GM18517 (cell line): ENCODE measurements at regions not wholly inside any gene's neighbourhood (a gene's known extent, or its start where the extent isn't known, plus 50 kb on each side); places are given as distances from the start of the nearest gene placed in this dataset.
"Not testable (repeated sequence)": the region's sequence is repeated elsewhere in the genome, so short reads cannot be mapped to it uniquely, and the experiment has no call there.

Experiments used
- ATAC-seq: cut with Tn5 transposase; IDR thresholded peaks from one replicate; pipeline ENCODE4 v1.9.1; 2021; ENCODE audit warnings: mild to moderate bottlenecking, moderate library complexity; ENCODE audit not compliant: unreplicated experiment

DNA sequence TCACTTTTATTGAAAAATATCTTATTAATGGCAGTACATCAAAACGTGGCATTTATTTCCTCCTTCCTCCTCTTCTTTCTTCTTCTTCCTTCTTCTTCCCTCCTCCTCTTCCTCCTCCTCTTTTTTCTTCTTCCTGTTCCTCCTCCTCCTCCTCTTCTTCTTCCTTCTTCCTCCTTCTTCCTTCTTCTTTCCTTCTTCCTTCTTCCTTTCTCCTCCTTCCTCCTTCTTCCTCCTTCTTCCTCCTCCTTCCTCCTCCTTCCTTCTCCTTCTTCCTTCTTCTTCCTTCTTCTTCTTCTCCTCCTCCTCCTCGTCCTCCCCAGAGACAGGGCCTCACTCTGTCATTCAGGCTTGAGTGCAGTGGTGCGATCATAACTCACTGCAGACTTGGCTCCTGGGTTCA lies 457.2 kb downstream of the AEBP2 start:
- ATAC-seq = no peak

DNA sequence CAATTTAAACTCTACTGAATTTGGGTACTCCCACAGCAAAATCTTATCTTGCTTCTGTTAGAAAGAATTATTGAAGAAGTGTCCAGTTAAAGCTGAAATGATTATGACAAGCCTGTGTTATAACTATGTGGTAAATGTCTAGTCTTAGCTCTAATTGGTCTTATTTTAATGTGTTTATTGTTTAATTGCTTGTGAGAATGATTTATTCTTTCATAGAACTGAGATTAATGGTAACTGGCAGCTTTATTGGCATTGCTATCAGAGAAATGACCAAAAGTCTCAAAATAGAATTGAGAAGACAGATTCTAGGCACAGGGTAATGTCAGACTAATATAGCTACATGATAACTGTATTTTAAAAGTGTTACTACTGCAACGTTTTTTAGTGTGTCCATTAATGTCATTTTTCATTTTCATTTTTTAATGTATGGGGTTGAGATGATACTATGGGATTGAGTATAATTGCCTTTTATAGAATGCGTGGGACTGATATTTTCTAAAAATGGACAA lies 458.7 kb downstream of the AEBP2 start:
- ATAC-seq = no peak

DNA sequence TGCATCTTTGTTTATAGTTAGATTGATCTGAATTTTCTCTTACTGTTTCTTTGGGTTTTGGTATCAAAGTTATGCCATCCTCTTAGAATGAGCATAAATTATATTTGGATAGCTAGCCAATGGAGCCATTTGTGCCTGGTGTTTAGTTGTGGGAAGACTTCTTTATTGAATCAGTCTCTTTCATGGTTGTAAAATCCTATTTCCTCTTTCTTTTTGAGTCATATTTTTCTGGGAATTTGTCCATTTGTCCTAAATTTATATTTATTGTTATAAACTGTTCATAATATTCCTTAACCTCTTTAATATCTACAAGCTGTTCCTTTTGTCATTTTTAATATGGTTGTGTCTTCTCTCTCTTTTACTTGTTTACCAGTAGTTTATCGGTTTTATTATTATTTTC lies 462.5 kb downstream of the AEBP2 start:
- no peak for ATAC-seq

DNA sequence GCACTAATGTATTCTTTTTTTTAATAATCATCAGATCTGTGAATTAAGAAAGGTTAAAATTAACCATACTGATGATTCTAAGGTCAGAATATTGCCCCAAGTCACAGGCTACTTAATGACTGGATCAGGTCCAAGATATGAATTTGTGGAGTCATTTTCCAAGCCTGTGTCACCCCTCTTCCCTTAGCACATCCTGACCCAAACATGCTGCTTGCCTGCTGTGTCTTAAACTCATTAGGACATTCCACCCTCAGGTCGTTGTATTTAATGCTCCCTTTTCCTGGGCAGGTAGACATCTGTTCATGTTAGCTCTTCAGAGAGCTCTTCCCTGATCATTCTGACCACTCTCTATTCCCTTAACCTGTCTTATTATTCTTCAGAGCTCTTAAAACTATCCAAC lies 463.5 kb upstream of the PDE3A start:
- ATAC-seq = no peak

DNA sequence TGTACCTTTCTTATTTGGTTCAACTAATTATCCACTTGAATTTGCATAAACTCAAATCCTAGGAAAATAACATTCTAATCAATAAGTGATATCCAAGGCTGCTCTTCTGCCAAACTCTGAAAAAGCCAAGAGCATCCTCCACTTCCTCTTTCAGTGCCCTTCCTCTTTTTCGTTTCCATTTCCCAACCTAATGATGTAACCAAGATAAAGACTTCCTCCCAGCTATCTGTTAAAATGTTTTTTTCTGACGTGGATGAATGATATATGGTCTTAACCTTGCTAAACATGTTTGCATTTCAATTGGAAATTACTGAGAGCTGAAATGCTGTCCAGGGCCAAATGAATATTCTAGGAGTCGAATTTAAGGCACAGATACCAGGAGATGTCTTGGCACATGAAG lies 459.5 kb upstream of the PDE3A start:
- no peak for ATAC-seq

DNA sequence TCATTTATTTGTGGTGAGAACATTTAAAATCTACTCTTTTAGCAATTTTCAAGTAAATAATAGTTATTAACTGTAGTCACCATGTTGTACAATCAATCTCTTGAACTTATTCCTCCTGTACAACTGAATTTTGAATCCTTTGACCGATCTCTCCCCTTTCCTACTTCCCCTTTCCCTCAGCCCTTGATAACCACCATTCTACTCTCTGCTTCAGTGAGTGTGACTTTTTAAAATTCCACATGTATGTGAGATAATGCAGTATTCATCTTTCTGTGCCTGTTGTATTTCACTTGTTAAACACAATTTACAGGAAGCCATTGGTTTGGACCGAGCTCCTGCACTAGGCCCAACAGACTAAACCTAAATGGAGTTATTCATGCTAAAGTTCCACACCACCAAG lies 458.9 kb upstream of the PDE3A start:
- ATAC-seq = no peak

DNA sequence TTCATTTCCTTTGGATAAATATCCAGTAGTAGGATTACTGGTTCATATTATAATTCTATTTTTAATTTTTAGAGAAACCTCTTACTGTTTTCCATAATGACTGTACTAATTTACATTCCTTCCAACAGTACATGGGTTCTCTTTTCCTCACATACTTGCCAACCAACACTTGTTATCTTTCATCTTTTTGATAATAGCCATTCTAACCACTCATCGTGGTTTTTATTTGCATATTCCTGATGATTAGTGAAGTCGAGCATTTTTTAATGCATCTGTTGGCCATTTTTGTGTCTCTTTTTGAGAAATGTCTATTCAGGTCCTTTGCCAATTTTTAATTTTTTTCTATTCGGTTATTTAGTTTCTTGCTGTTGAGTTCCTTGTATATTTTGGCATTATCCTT lies 457.7 kb upstream of the PDE3A start:
- ATAC-seq = no peak

DNA sequence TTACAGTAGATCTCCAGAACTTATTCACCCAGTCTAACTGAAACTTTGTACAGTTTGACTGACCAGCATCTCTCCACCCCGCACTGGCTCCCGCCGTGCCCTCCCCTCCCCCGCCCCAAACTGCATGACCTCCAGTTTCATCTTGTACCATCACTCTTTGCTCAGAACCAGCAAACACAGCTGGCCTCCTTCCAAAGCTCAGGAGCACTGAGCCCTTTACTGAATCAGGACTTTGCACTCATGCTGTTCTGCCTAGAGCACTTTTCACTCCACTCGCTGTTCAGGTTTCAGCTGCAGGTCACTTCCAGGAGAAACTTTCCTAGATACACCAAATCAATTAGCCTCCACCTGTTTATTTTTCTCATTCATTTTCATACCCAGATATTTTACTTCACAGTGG lies 455.3 kb upstream of the PDE3A start:
- ATAC-seq = no peak

DNA sequence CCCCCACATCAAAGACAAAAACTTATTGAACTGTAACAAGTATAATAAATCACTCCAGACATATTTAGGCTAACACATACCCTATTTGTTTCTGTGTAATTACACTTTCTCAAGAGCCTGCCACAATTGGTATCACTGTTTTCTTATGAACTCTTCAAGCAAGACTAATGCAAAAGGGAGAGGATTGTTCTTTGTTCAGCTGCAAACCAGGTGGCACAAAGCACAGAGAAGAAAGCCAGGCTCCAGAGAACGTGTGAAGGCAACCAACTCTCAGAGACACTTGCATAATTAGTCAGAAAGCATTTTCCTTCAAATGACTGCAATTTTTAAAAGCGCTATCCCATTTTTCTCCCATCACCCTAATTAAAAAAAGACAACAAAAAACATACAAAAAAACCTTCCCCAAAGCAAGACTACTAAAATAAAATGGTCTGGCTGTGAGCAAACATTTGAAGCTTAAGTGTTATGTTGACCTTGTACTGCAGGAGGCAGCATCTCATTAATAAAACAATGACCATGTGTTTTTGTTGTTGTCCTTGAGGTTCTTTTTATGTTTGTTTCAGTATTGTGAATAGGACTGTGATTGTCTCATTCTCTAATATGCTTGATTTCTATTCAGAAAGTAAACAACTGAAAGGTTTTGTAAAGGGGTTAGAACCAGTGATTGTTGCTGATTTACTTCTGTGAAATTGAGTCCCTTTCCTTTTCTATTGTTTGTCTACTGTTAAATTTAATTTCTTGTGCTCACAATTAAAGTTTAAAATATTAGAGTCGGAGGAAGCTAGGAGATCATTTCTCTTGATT lies 452.7 kb upstream of the PDE3A start:
- ATAC-seq = no peak

DNA sequence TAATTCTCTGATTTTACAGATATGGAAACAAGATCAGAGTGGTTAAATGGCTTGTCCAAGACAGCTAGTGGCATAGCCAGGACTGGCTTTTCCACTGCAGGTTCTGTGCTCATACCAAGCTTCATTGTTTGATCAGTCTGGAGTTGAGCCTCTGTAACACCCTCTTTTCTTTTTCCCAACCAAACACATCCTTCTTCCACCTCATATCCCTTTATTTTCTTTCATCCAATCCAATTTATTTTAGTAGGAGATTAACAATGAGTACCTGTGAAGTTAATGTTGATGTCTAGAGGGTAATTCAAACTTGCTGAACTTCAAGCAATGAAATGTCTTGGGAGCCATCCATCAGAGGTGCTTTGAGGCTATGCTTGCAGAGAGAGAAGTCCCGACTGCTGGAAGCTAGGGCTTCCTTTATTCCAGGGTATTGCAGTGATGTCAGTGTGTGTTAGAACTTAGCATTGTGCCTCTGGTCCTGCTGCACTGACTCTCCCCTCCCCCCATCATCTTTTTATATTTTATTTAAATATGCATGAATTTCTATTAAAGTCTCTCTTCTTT lies 452.1 kb upstream of the PDE3A start:
- no peak for ATAC-seq

DNA sequence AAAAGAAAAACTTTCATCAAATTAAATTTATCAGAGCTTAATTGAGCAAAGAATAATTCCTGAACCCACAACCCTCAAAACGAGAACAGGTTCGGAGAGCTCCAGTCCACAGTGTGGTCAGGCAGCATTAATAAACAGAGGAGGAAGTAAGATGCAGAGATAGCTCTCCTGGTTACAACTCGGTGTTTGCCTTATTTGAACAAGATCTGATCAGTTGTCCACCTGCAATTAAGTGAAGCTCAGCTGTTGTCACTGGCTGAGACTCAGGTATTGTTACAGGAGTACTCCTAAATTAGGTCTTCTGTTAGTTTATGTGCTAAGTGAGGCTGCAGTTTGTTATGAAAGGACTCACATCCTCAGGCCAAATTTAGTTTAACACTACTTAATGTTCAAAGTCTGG lies 451.4 kb upstream of the PDE3A start:
- no peak for ATAC-seq

DNA sequence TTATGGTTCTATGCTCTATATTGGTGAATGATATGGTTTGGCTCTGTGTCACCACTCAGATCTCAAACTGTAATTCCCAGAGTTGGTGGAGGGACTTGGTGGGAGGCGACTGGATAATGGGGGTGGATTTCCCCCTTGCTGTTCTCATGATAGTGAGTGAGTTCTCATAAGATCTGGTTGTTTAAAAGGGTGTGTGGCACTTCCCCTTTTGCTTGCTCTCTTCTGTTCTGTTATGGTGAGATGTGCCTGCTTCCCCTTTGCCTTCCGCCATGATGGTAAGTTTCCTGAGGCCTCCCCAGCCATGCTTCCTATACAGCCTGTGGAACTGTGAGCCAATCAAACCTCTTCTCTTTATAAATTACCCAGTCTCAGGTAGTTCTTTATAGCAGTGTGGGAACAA lies 446.6 kb upstream of the PDE3A start:
- ATAC-seq = not testable (repeated sequence)

DNA sequence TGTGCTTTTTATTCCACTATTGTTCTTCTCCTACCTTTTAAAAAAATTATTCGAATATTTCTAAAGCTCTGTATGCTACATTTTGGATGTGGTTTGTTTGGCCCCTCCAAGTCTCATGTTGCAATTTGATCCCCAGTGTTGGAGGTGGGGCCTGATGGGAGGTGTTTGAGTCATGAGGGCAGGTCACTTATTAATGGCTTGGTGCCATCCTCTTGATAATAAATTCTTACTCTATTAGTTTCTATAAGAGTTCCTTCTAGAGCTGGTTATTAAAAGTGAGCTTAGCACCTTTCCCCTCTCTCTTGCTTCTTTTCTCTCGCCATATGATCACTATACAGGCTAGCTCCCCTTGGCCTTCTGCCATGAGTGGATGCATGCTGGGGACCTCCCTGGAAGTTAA lies 445.6 kb upstream of the PDE3A start:
- ATAC-seq = no peak

DNA sequence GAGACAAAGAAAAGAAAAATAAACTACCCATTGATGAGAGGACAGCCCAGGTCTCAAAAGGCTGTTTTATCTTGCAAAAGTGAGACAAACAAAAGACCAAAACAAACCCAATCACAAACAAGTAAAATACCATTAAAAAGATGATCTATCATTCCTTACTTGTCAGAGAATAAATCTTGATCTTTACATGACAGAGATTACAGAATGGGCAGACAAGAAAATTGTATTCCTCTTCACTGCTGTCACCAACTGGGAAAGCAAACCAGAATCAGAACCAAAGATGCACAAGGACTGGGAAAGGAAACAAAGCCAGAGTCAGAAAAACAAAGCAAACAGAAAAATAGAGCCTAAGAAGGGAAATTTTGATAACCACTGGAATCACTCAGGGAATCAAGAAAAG lies 444.0 kb upstream of the PDE3A start:
- no peak for ATAC-seq

DNA sequence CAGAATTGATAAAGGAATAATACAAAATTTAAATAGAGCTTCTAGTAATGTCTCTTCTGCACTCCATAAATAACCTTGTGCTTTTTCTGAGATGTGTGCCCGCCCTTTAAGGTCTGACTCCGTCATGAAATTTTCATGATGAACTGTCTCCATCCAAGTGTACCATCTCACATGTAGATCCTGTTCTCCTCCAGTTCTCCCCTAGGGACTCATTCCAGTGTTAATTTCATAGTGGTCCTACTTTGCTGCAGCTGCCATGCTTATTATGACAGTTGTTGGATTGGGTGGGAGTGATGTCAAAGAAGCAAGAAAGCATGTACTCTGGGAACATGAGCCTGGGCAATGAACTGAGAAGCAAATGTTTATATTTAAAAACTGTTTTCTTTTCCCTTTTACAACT lies 442.5 kb upstream of the PDE3A start:
- no peak for ATAC-seq

DNA sequence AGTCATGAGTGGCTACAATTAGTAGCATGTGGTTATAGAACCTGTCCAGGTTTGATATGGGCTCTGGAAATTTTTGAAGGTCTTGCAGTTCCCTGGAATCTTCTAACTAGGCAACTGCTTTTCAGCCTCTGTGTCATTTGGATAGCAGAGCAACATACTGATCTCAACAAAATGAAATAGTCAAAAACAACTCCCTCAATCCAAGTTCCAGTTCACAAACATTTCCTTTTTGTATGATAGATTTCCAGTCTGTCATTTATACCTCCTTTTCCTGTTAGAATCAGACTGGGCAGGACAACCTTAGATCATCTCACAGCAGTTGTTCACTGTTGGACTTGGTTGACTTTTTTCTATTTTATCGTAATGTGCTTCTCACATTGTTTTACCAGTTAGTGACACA lies 442.1 kb upstream of the PDE3A start:
- no peak for ATAC-seq

DNA sequence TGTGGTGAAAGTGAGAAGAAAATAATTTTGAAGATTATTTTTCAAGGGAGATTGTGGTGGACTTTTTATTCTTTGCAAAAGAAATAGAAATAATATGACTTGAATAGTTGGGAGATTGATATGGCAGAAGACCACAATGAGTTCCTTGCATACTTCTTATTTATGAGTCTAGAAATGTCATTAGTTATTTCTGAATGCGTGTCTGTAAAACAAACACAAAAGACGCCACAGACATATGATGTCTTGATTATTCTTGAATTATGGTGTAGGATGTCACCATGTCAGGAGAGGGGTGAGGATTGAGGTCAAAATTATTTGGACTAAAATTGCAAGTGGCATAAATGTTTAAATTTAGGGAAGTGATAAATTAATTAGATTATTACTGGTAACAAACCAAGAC lies 440.7 kb upstream of the PDE3A start:
- ATAC-seq = no peak

DNA sequence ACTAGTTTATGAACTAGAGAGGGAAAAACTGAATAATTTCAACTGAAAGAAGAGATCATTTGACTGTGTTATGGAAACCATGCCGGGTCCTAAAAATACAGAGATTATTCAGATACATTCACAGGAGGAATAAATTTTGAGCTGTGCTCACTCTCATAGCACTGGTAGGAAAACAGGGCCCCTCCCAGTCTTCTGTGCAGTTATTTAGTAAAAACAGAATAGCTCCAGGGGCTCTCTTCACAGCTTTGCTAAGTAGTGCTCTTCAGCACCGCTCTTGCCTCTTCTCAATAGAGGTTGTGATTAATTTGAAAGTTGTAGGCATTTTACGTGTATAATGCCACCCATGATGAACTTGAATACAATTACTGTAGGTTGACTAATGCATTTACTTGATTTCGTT lies 435.9 kb upstream of the PDE3A start:
- ATAC-seq = no peak

DNA sequence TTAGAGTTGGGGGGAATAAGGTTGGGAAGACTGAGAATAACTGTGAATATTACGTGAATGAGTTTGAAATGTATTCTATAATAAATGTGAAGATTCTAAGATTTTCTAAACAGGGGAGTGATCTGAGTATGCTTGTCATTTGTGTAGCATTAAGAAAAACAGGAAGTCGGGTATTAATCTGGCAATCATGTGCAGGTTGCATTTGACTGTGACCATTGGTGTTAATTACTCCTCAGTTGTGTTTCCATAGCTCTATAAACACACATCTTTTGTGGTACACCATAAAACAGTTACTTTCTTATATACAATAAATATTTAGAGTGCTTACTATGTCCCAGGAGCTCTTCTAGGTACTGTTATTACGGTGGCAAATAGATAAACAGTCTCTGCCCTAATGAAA lies 434.4 kb upstream of the PDE3A start:
- no peak for ATAC-seq

DNA sequence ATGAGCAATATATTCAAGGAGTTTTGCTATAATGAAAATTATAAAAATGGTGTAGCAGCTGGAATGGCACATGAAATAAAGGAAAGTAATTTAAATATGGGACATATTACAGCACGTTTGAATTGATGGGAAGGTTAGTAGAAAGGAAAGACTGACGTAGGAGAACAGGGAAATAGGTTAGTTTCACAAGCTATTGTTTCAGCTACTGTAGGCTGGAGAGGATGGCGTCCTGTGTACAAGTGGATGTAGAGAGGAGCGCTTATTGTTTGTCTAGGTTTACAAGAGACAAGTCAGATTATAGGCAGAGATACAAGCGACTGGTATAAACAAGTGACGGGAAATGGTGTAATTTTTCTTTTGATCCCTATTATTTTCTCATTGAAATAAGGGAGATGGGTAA lies 431.2 kb upstream of the PDE3A start:
- no peak for ATAC-seq

DNA sequence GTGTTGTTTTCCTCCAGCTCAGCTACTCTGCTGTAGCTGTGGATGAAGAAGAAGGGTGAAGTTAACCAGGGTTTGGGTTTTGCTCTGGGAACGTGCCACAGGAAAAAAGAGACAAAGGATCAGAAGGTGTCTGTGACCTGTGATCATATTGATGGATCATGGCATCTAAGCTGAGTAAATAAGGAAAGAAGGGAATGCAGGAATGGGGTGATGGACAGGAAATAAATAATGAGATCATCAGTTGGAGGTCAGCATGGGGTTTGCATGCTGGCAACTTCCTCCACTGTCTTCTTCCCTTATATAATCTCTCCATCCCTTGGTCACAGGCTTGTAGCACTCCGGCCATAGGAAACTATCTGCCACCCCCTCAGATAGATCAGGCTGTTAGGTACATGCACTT lies 430.3 kb upstream of the PDE3A start:
- no peak for ATAC-seq

DNA sequence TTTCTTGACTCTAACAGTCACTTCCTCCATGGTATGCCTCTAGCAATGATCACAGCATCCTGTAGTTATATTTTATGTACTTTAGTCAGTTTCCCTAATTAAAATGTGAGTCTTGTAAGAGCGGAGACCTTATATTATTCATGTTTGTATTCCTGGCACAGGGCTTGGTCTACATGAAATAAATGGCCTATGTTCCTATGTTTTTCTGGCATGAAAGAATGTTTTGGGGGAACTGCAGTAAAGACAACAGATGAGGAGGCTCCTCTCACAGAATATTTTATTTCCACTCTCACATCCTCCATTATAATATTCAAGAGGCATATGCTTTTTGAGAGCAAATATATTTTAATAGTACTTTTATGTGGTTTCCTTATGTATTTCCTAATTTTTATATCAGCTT lies 429.8 kb upstream of the PDE3A start:
- ATAC-seq = no peak

DNA sequence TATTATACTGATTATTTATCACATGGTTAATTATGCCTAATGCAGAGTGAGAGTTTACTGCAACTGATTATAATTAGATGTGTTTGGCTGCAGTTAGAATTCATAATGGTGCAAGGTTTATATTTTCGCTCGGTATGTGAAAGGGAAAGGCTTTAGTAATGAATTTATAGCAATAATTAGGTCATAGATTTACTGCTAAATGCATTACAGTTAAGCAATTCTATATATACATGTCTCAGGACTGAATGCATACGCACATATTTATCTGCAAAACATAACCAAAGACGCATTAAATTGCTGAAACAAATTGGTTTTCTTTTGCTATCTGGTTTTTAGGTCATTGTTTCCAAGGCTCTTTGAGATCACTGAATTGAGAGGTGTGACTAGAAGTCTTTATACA lies 428.1 kb upstream of the PDE3A start:
- ATAC-seq = no peak
